Ovary (tissue), 7 donors: ENCODE measurements at regions not wholly inside any gene's neighbourhood (a gene's known extent, or its start where the extent isn't known, plus 50 kb on each side); places are given as distances from the start of the nearest gene placed in this dataset.

Experiments used
- DNase-seq, 5 donors: peaks; one replicate each; pipeline ENCODE4 v3.0.0-alpha.2; 2019 to 2020
- H3K27ac ChIP-seq, 2 donors: fragments of 200-600 bp; one replicate each; pipeline versions ENCODE4 v1.5.1 to v1.8.0; 2019 to 2022
- H3K27me3 ChIP-seq: fragments of 200-600 bp; one replicate; pipeline ENCODE4 v1.8.0; 2022
- H3K36me3 ChIP-seq: fragments of 200-600 bp; sonication (generic); one replicate; pipeline ENCODE4 v1.5.1; 2019
- H3K4me1 ChIP-seq: one replicate; pipeline ENCODE4 v1.8.1; 2013; ENCODE audit warnings: mild to moderate bottlenecking, moderate library complexity; ENCODE audit not compliant: insufficient read depth
- H3K4me3 ChIP-seq: fragments of 200-600 bp; sonication (generic); one replicate; pipeline ENCODE4 v1.5.1; 2017
- H3K9me3 ChIP-seq, 2 donors: fragments of 200-600 bp in 1 of 2; sonication (generic) in 1 of 2; one replicate each; pipeline versions ENCODE4 v1.5.1 to v1.8.1; 2013 to 2019; ENCODE audit warnings: mild to moderate bottlenecking in 1 of 2, moderate library complexity in 1 of 2
- CTCF ChIP-seq, 3 donors: fragments of 450-650 bp in 2 of 3; fragments of 200-600 bp in 1 of 3; IDR thresholded peaks; one replicate each; pipeline versions ENCODE4 v1.5.1 to v1.8.0; 2016 to 2022; ENCODE audit warnings: antibody characterized with exemption in 3 of 3, mild to moderate bottlenecking in 1 of 3
- EP300 ChIP-seq: sonication (generic); formaldehyde crosslinking; IDR thresholded peaks from one replicate; pipeline ENCODE4 v1.6.1; 2017; ENCODE audit warnings: antibody characterized with exemption
- POLR2A ChIP-seq: fragments of 450-650 bp; IDR thresholded peaks from one replicate; pipeline ENCODE4 v1.6.1; 2017; ENCODE audit warnings: antibody characterized with exemption, mild to moderate bottlenecking, moderate library complexity
- WGBS, 3 donors: extraction: QIAGEN DNeasy Blood & Tissue Kit in 1 of 3; methylation state at CpG; one replicate each; pipeline versions ENCODE4 v1.1.5 to v1.1.7; 2013 to 2017; 5-methylcytosine and 5-hydroxymethylcytosine counted together
- intact Hi-C, 4 donors: fragments of 100-400 bp; cut with DNase I; formaldehyde crosslinking; loops; one replicate each; pipeline versions ENCODE4 v1.11.0 to v1.15.1; 2022 to 2023
- donor health status: DM: no; HTN: no; CAD: no; lungs with moderate emphysema.
- donor health status: DM: no; HTN: no; CAD: no.
- donor health status: Bipolar disorder and iron deficiency.
- donor health status: DM: no; HTN: no; CAD: no.
- donor health status: DM: yes; HTN: yes; CAD: no.

- Histone ChIP-seq H3K27ac (no peak overlapping the region), H3K4me3 (no peak overlapping the region), H3K4me1 (no peaks in the 10 kb centered on the region), H3K9me3 (no peaks in the 10 kb centered on the region), H3K36me3 (no peaks in the 10 kb centered on the region), H3K27me3 (no peaks in the 10 kb centered on the region)
- TF ChIP-seq CTCF (IDR thresholded peaks at IDR 0.05), result no peak
- TF ChIP-seq POLR2A, result no peak
- no peak for TF ChIP-seq EP300
- 86 to 90% (median 88%) methylated on average over 10 of the region's 10 CpGs for WGBS, 3 donors
- DNase-seq, result no peak
- intact Hi-C loops, result no loop called here
Observed at GRCh38 chr2:239807568-239807967, 217.6 kb downstream of the NDUFA10 start.

GRCh38 chr2:239806758-239807434 lies 218.2 kb downstream of the NDUFA10 start:
- intact Hi-C loops, result no loop called here
- H3K36me3 ChIP-seq, result no peaks in the 10 kb centered on the region
- 76 to 90% (median 81%) methylated on average over 19 of the region's 19 CpGs for WGBS, 3 donors
- no peak overlapping the region for H3K27ac ChIP-seq
- peak in 3 of 5 donors; percentile 6 to 7 (median 7) for DNase-seq
- no peaks in the 10 kb centered on the region for H3K9me3 ChIP-seq
- no peak overlapping the region for H3K4me3 ChIP-seq
- H3K27me3 ChIP-seq, result no peaks in the 10 kb centered on the region
- H3K4me1 ChIP-seq, result no peaks in the 10 kb centered on the region
- no peak for TF ChIP-seq EP300
- TF ChIP-seq CTCF (IDR thresholded peaks at IDR 0.05), result no peak
- no peak for TF ChIP-seq POLR2A

GRCh38 chr2:239806276-239806675 lies 218.9 kb downstream of the NDUFA10 start:
- Histone ChIP-seq H3K4me1 (no peaks in the 10 kb centered on the region), H3K36me3 (no peaks in the 10 kb centered on the region), H3K27ac (no peak overlapping the region), H3K4me3 (no peak overlapping the region), H3K27me3 (no peaks in the 10 kb centered on the region), H3K9me3 (no peaks in the 10 kb centered on the region)
- intact Hi-C loops, result no loop called here
- DNase-seq, result peak in 2 of 5 donors; percentile 1 to 3
- 81 to 88% (median 83%) methylated on average over 7 of the region's 7 CpGs for WGBS, 3 donors
- no peak for TF ChIP-seq POLR2A
- TF ChIP-seq CTCF (IDR thresholded peaks at IDR 0.05), result no peak
- TF ChIP-seq EP300, result no peak

DNA sequence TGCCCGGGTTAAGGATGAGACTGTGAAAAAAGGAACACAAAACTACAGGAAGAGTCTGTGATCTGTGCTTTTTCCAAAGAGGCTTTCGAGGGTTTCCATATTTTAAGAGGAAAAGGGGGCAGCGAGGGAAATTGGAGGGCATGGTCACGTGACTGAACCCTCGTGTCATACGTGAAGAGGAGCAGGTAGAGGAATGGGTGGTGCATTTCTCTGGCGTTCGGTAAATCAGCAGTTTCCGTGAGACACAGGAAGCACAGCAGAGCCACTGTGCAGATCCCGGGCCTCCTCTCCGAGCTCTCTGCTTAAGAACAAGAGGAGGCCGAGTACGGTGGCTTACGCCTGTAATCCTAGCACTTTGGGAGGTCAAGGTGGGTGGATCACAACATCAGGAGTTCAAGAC lies 219.7 kb downstream of the NDUFA10 start:
- 73 to 84% (median 82%) methylated on average over 14 of the region's 14 CpGs for WGBS, 3 donors
- TF ChIP-seq POLR2A (no peak), CTCF (IDR thresholded peaks at IDR 0.05) (no peak), EP300 (no peak)
- Histone ChIP-seq H3K27me3 (no peaks in the 10 kb centered on the region), H3K36me3 (no peaks in the 10 kb centered on the region), H3K9me3 (no peaks in the 10 kb centered on the region), H3K4me3 (no peak overlapping the region), H3K4me1 (no peaks in the 10 kb centered on the region), H3K27ac (no peak overlapping the region)
- peak in 1 of 5 donors; percentile 1 for DNase-seq
- intact Hi-C loops, result no loop called here
